GM21717 (cell line): ENCODE measurements at regions not wholly inside any gene's neighbourhood (a gene's known extent, or its start where the extent isn't known, plus 50 kb on each side); places are given as distances from the start of the nearest gene placed in this dataset.
"Not testable (repeated sequence)": the region's sequence is repeated elsewhere in the genome, so short reads cannot be mapped to it uniquely, and the experiment has no call there.

Experiments used
- ATAC-seq: cut with Tn5 transposase; IDR thresholded peaks from one replicate; pipeline ENCODE4 v1.9.1; 2021; ENCODE audit warnings: mild to moderate bottlenecking, moderate library complexity; ENCODE audit not compliant: unreplicated experiment

DNA sequence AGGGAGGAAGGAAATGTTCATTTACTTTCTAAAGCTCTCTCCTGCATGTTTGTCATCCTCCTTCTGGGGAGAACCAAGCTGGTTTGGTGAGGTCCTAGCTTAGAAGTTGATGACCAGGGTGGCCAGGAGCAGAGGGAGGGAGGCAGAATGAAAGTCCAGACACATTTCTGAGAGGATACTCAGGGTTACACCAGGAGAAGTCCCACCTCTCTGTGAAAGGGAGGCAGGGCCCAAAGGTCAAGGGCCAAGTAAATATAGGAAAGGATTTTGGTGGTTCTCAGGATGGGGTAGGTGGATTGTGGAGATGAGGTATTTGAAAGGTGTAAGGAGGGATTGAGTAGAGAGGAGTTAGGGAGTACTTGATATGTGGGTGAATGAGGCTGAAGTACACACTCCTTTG is 58.0 kb upstream of the FBXO11 start:
- no peak for ATAC-seq

DNA sequence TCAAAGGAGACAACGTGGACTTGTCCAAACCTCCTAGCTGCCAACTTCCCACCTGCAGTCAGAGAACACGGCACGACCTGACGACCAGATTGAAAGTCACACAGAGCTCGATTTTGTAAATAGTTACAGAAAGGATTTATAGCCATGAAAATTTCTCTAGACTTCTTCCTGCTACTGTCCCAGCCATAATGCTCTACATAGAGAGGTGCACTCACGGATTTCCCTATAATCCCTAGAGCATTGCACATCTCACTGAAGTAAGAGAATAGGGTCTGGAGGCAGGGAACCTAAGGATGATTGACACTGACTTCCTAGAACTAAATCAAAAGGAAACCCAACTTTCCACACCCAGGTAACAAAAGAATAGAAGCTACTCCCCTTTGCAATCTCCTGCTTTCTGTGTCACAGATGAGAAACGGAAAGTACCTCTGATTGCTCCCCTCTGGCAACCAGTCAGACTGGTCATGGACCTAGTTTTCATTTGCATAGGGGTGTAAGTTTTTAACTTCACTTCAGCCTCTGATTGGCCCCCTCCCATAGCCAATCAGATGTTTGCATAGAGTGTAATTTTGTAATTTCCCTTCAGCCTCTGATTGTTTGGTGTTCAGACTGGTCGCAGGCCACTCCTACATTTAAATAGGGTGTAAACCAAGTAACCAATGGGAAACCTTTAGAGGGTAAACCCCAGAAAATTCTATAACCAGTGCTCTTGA is 58.6 kb upstream of the FBXO11 start:
- ATAC-seq: no peak

DNA sequence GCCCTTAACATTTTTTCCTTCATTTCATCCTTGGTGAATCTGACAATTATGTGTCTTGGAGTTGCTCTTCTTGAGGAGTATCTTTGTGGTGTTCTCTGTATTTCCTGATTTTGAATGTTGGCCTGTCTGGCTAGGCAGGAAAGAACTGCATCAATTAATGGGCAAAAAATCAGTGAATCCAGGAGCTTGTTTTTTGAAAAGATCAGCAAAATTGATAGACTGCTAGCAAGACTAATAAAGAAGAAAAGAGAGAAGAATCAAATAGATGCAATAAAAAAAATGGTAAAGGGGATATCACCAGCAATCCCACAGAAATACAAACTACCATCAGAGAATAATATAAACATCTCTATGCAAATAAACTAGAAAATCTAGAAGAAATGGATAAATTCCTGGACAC is 70.4 kb upstream of the FBXO11 start:
- not testable (repeated sequence) for ATAC-seq

DNA sequence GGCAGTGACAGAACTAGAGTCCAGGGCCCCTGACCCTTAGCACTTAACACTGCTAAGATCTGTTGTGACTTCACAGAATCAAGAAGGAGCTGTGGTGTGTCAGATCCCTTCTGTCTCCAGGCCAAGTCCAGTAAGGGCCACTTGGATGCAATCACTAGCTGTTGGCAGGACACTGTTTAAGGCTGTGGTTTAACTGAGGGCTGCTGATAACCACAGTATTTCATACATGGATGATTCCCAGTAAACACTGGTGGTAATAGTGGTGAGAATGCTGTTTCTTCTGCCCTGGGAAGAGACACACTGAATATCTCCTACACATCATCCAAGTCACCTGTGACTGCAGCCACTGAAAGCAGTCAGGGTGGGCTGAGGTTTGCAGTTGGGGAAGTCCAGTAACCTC is 77.7 kb upstream of the FBXO11 start:
- no peak for ATAC-seq

DNA sequence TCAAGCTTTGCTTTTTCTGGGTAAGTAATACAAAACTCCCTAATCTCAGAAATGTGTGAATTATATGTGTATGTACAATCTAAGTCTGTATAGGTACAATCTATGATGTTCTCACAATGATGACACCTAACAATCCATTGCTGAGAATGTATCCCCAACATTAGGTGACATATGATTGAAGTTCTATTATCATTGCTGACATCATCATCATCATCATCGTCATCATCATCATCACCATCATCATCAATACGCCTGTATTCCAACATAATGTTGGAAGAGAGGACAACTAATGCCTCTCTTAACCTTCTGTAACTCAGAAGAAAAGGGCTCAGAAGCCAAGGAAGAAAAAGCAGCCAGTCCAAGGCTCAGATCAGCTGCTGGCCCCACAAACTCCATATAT is 84.2 kb upstream of the FBXO11 start:
- no peak for ATAC-seq

DNA sequence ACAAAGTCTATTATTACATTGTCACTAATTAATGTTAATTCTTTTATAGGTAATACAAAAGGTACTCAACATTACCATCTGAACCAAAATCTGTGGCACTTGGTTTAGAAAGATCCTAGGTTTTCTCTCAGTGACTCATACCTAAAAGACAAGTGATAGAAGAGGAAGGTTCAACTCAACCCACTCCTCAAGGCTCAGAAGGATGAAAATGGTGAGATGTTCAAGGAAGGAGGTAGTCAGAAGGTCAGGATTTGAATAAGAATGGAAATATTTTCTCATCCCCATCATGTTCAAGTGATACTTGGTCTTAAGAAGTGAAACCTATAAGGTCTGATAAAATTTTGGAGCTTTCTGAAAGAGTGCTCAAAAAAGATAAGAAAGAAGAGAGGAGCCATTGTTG is 86.4 kb upstream of the FBXO11 start:
- ATAC-seq: no peak

DNA sequence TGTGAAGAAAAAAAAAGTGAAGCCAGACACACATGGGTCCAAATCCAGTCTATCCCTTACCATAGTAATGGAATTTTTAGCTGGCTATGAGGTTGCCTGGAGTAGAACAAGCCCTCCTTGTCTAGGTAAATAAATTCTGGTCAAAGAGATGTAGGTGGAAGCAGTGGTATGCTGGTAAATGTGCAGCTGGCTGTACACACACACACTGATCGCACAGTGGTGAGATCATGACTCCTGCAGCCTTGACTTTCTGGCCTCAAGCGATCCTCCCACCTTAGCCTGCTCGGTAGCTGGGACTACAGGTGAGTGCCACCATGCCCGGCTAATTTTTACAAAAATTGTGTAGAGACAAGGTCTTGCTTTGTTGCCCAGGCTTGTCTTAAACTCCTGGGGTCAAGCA is 90.5 kb upstream of the FBXO11 start:
- ATAC-seq: no peak

DNA sequence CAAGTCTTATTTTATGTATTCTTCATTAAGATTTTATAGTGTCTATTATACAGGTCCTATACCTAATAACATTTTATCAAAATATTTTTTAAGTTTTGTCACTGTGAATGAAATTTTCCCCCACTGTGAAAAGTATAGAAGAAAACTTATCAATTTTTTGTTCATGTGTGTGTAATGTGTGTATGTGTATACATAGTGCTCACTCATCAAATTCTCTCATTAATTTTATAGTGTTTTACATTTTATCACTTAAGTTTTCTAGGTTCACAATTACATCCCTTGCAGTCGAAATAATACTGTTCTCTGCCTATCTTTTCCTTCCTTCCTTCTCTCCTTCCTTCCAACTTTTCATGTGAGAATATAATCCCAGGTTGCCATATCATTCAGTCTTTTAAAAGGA is 93.2 kb upstream of the FBXO11 start:
- no peak for ATAC-seq

DNA sequence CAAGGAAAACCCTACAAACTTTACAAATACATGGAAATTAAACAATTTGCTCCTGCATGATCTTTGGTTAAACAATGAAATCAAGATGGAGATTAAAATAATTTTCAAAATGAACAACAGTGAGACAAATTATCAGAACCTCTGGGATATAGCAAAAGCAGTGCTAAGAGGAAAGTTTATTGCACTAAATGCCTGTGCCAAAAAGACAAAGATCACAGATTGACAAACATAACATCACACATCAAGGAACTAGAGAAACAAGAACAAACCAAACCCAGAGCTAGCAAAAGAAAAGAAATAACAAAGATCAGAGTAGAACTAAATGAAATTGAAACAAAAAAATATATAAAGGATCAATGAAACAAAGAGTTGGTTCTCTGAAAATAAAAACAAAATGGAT is 95.2 kb upstream of the FBXO11 start:
- no peak for ATAC-seq

DNA sequence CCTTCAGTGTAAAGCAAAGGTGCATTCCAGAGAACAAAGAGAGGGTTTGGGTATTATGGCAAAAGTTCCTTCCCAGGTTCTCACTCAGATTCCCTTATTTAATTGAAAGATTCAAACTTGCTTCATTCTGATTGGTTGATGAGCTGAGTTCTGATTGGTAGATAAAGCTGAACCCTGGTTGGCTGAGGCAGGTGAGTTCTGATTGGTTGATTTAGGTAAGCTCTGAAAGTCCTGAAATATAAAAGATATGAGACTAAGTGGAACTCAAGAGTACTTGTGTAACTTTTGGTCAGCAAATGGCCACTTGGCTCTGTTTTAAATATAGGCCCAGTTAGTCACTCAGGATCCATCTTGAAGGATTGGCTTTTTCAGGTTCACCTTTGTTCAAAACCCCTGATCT is 99.8 kb upstream of the FBXO11 start:
- ATAC-seq: no peak

DNA sequence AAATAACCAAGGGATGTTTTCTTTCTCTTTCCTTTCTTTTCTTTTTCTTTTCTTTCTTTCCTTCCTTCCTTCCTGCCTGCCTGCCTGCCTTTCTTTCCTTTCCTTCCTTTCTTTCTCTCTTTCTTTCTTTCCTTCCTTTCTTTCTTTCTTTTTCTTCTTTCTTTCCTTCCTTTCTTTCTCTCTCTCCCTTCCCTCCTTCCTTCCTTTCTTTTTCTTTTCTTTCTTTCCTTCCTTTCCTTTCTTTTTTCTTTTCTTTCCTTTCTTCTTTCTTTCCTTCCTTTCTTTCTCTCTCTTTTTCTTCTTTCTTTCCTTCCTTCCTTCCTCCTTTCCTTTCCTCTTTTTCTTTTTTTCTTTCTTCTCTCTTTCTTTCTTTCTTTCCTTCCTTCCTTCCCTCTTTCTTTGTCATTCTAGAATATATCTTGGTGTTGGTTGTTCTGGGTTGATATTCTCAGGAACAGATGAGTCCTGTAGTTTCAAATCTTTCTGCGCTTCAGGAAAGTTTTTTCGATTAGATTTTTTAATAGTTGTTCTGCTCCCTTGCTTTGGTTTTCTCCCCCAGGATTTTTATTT is 101.5 kb upstream of the FBXO11 start:
- no peak for ATAC-seq

DNA sequence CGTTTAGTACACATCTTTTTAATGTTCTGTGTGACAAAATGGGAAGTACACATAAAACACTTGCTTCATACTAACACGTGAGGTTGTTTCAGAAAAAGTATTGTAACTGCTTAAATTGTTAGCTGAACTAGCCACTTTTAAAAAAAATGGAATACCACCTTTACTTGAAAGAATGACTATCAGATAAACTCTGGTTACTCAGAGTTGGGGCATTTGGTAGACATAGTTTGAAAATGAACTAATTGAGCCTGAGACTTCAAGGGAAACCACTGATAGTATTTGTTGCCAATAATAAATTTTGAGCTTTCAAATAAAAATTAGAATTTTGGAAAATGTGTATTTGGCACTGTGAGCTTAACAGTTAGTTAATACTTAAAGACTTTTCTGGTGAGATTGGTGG is 103.0 kb upstream of the FBXO11 start:
- no peak for ATAC-seq

DNA sequence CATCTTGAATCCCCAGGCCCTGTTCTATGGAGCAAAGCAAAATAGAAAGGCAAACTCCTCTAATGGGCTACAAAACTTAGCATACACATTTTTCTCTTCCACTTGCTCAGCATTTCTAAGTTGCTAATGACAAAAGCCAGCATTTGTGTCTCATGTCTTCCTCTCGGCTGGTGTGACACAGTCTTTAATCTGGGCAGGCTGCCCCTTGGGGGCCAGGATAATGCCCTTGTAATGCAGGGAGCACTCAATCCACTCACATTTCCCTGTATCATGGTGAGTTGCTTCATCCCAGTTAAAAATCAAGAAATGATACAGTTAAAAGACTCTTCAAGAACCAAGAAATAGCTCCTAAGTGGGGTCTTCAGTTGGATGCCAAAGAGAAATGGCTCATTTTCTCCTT is 109.1 kb upstream of the FBXO11 start:
- no peak for ATAC-seq

DNA sequence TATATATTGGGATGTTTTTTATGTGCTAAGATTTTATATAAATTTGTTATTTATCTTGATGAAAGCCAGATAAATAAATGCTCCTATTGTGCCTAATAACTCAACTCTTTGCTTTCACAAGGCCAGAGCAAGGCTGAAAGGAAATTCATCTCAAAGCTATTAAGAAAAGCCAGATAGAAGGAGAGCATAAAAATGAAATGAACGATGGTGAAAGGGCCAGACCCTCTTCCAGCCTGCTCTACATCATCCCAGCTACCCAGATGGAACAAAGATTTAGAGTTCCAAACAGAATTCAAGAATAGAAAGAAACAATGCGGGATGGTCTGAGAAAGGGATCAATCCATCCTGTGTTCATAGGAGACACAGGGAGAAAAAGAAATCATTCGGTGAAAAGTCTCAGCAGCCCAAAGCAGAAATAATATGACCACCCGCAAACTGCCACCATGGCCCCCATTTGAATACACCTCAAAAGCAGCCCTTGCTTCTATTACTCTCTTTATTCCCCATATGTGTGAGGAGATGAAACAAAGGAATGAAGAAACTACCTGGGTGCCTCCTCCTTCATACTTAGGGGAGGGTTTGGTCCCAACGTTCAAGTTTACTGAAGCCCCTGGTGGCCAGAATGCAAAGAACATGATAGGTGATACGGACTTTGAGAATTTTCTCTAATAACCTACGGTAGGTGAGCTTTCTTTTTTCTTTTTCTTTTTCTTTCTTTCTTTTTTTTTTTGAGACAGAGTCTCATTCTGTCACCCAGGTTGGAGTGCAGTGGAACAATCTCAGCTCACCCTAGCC is 110.1 kb upstream of the FBXO11 start:
- no peak for ATAC-seq

DNA sequence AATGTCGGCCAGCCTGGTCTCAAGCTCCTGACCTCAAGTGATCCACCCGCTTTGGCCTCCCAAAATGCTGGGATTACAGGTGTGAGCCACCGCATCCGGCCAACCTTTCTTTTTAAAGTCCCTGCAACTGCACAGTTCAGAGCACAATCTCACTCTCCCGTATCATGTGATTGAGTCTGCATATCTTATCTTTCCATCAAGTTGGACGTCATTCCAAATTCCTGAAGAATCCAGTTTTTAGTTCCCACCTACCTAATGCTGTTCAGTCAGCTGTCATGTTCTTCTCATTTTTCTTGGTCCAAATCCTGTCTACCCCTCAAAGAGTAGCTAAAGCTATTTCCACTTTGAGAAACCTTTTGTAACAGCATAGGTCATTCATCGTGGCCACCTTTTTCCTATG is 110.8 kb upstream of the FBXO11 start:
- ATAC-seq: no peak

DNA sequence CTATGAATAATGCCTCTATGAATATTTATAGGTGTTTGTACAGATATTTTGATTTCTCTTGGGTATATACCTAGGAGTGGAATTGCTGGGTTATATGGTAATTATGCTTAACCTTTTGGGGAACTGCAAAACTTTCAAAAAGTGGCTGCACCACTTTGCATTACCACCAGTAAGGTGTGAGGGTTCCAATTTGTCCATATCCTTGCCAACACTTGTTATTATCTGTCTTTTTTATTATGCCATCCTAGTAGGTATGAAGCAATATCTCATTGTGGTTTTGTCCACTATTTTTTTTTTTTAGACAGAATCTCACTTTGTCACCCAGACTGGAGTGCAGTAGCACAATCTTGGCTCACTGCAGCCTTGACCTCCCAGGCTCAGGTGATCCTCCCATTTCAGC is 112.2 kb upstream of the FBXO11 start:
- ATAC-seq: no peak

DNA sequence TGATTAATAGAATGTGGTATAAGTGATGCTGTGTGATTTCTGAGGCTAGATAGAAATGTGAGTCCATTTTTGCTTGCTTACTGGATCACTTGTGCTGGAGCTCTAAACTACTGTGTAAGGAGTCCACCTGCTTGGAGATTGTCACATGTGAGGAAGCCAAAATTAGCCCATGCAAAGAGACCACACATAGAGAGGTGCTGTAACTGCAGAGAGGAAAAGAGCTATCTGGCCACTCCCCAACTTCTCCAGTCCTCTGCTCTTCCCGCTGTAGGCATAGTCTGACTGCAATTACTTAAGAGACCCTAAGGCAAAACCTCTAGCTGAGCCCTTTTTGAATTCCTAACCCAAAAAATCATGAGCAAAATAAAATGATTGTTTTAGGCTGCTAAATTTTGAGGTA is 120.6 kb upstream of the FBXO11 start:
- ATAC-seq: no peak

DNA sequence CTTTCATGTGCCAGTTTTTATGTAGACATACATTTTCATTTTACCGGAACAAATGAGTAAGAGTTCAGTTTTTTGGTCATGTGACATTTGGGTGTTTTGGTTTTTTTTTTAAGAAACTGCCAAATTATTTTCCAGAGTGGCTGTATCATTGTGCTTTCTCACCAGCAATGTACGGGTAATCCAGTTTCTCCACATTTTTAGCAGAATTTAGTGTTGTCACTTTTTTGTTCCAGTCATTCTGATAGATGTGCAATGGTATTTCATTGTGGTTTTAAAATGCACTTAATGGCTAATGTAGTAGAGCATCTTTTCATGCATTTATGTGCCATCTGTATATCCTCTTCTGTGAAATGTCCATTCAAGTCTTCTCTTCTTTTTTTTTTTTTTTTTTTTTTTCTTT is 126.5 kb upstream of the FBXO11 start:
- ATAC-seq: no peak

DNA sequence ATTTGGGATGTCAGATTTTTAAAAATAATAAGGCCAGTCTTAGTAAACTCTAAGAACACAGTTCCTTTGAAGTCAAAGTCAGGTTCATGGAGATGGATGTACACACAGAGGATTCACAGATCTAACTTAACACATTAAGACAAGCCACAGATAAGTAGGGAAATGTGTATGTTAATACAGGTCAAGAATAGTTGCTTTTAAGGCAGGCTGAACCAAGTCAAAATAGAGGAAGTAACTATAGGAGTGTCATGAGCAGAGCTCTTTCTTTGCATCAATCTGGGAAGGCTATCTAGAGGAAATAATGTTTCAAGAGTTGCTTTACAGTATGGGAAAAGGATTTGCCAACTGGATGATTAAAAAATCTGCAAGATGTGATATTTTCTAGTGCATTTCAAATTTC is 128.0 kb upstream of the FBXO11 start:
- no peak for ATAC-seq

DNA sequence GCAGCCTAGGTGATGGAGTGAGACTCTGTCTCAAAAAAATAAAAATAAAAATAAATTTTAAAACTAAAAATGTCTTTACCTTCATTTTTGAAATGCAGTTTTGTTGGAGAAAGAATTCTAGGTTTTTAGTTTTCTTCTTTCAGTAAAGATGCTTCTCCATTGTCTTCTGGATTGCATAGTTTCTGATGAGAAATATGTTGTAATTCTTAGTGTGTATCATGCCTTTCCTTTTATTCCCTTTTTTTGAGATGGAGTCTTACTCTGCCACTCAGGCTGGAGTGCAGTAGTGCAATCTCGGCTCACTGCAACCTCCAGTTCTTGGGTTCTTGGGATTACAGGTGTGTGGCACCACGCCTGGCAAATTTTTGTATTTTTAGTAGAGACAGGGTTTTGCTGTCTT is 130.0 kb upstream of the FBXO11 start:
- no peak for ATAC-seq

DNA sequence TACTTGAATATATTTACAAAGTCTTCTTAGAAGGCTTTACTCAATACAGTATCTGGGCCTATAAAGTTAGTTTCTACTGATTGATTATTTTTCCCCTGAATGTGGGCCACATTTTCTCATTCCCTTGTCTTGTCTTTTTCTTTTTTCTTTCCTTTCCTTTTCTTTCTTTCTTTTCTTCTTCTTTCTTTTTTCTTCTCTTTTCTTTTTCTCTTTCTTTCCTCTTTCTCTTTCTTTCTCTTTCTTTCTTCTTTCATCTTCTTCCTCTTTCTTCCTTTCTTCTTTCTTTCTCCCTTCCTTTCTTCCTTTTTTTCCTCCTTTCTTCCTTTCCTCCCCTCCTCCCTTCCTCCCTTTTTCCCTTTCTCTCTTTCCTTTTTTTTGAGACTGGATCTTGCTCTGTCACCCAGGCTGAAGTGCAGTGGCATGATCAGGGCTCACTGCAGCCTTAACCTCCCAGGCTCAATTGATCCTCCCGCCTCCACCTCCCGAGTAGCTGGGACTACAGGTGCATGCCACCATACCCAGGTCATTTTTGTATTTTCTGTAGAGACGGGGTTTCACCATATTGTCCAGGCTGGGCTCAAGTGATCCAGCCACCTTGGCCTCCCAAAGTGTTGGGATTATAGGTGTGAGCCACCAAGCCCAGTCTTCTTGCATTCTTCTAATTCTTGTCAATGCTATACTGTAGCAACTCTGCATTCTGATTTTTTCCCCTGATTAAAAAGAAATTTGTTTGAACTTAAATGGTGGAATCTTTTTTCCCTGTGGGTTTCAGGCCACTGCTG is 133.1 kb upstream of the FBXO11 start:
- no peak for ATAC-seq
